Spleen (tissue), 11 donors: ENCODE measurements at regions not wholly inside any gene's neighbourhood (a gene's known extent, or its start where the extent isn't known, plus 50 kb on each side); places are given as distances from the start of the nearest gene placed in this dataset.

Source experiments
- DNase-seq: peaks from one replicate; pipeline ENCODE4 v3.0.0-alpha.2; 2020
- H3K27ac ChIP-seq, 8 donors: fragments of 200-600 bp; sonication (generic) in 7 of 8; 1 replicate in 4 of 8; 2 replicates in 4 of 8; pipeline versions ENCODE4 v1.5.0 to v1.8.0; 2016 to 2021; ENCODE audit warnings: inconsistent platforms in 4 of 8, mild to moderate bottlenecking in 4 of 8, moderate library complexity in 1 of 8
- H3K27me3 ChIP-seq, 7 donors: fragments of 200-600 bp; sonication (generic) in 6 of 7; replicated peaks in 1 of 7; 1 replicate in 4 of 7; 2 replicates in 3 of 7; pipeline versions ENCODE4 v1.5.0 to v1.8.0; 2016 to 2021; ENCODE audit warnings: inconsistent platforms in 3 of 7, mild to moderate bottlenecking in 1 of 7
- H3K36me3 ChIP-seq, 6 donors: fragments of 200-600 bp; sonication (generic) in 5 of 6; 1 replicate in 4 of 6; 2 replicates in 2 of 6; pipeline versions ENCODE4 v1.5.0 to v1.8.0; 2016 to 2021; ENCODE audit warnings: inconsistent platforms in 2 of 6
- H3K4me1 ChIP-seq, 6 donors: fragments of 200-600 bp; sonication (generic) in 5 of 6; 1 replicate in 3 of 6; 2 replicates in 3 of 6; pipeline versions ENCODE4 v1.5.0 to v1.8.0; 2016 to 2021; ENCODE audit warnings: inconsistent platforms in 3 of 6
- H3K4me3 ChIP-seq, 8 donors: fragments of 200-600 bp; sonication (generic) in 7 of 8; 1 replicate in 4 of 8; 2 replicates in 4 of 8; pipeline versions ENCODE4 v1.5.0 to v1.8.0; 2016 to 2021; ENCODE audit warnings: inconsistent platforms in 4 of 8, mild to moderate bottlenecking in 4 of 8, moderate library complexity in 2 of 8
- H3K9me3 ChIP-seq, 8 donors: fragments of 200-600 bp; sonication (generic) in 7 of 8; 1 replicate in 4 of 8; 2 replicates in 4 of 8; pipeline versions ENCODE4 v1.5.0 to v1.8.0; 2016 to 2021; ENCODE audit warnings: inconsistent platforms in 4 of 8
- CTCF ChIP-seq, 11 experiments: fragments of 200-600 bp in 7 of 11; fragments of 450-650 bp in 4 of 11; sonication (generic) in 4 of 11; IDR thresholded peaks in 8 of 11; conservative IDR thresholded peaks in 3 of 11; 1 replicate in 7 of 11; 2 replicates in 4 of 11; pipeline versions ENCODE4 v1.4.0 to v1.8.0; 2016 to 2021; ENCODE audit warnings: antibody characterized with exemption in 11 of 11, inconsistent platforms in 4 of 11, mild to moderate bottlenecking in 1 of 11
- POLR2A ChIP-seq, 3 donors: fragments of 450-650 bp; IDR thresholded peaks; one replicate each; pipeline ENCODE4 v1.5.1; 2017; ENCODE audit warnings: antibody characterized with exemption in 3 of 3, mild to moderate bottlenecking in 1 of 3
- POLR2AphosphoS5 ChIP-seq, 3 donors: sonication (generic); formaldehyde crosslinking; IDR thresholded peaks; one replicate each; pipeline ENCODE4 v1.5.1; 2017; ENCODE audit warnings: antibody characterized with exemption in 3 of 3
- WGBS, 5 donors: extraction: QIAGEN DNeasy Blood & Tissue Kit in 3 of 5; methylation state at CpG; one replicate each; pipeline versions ENCODE4 v1.1.5 to v1.1.7; 2013 to 2018; 5-methylcytosine and 5-hydroxymethylcytosine counted together
- intact Hi-C: fragments of 100-400 bp; cut with DNase I; formaldehyde crosslinking; loops from one replicate; pipeline ENCODE4 v1.15.0; 2023; ENCODE audit warnings: low total_unique reads
- donor health status: healthy with polysubstance abuse.
- donor health status: DM: no; HTN: no; CAD: no; lungs with moderate emphysema.
- donor health status: DM: no; HTN: no; CAD: no.
- donor health status: Bipolar disorder and iron deficiency.
- donor health status: healthy.
- donor health status: DM: no; HTN: no; CAD: no.
- donor health status: DM: yes; HTN: yes; CAD: no.

GRCh38 chr18:30406728-30407127 lies 635.8 kb downstream of the DSC3 start:
- H3K27ac ChIP-seq: no peak overlapping the region
- H3K36me3 ChIP-seq: no peaks in the 10 kb centered on the region
- no peaks in the 10 kb centered on the region for H3K27me3 ChIP-seq
- intact Hi-C loops: no loop called here
- H3K4me3 ChIP-seq: no peak overlapping the region
- no peak for DNase-seq
- WGBS, 5 donors: 66 to 80% (median 72%) methylated on average over 3 of the region's 3 CpGs
- H3K4me1 ChIP-seq: no peaks in the 10 kb centered on the region
- peaks cover 0 to 26% (median 20%) of the 10 kb centered on the region in 8 donors for H3K9me3 ChIP-seq
- TF ChIP-seq CTCF (IDR thresholded peaks at IDR 0.05 in 8 of 11, conservative IDR thresholded peaks at IDR 0.05 in 3 of 11) (no peak), POLR2A (IDR thresholded peaks at IDR 0.05) (no peak), POLR2AphosphoS5 (IDR thresholded peaks at IDR 0.05) (no peak)

- DNase-seq: no peak
- intact Hi-C loops: no loop called here
- WGBS, 5 donors: 71 to 87% (median 79%) methylated on average over 1 of the region's 1 CpG
- no peaks in the 10 kb centered on the region for H3K36me3 ChIP-seq
- H3K27me3 ChIP-seq: no peaks in the 10 kb centered on the region
- no peak overlapping the region for H3K27ac ChIP-seq
- no peaks in the 10 kb centered on the region for H3K4me1 ChIP-seq
- H3K9me3 ChIP-seq: peaks cover 0 to 22% (median 15%) of the 10 kb centered on the region in 8 donors
- no peak overlapping the region for H3K4me3 ChIP-seq
- TF ChIP-seq POLR2AphosphoS5 (IDR thresholded peaks at IDR 0.05): no peak
- TF ChIP-seq CTCF (IDR thresholded peaks at IDR 0.05 in 8 of 11, conservative IDR thresholded peaks at IDR 0.05 in 3 of 11): no peak
- no peak for TF ChIP-seq POLR2A (IDR thresholded peaks at IDR 0.05)
Observed at GRCh38 chr18:30405038-30405437, 637.5 kb downstream of the DSC3 start.

DNA sequence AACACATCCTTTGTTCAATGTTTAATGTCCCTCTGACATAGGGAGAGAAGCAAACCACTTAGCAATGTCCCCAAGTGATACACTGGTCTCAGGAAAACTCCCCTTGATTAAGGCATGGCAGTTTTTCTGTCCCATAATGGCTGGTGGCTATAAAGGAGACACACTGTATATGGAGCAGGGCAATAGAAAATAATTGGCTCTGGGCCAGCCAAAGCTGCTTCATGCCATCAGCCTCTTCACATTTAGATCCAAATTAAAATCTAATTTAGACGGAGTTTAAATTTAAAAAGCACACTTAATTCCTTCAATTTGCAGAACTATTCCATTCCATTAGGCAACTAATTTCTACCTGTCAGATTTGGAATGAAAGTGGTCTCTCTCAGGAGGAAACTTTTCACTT lies 638.1 kb downstream of the DSC3 start:
- Histone ChIP-seq H3K27ac (no peak overlapping the region), H3K4me3 (no peak overlapping the region), H3K36me3 (no peaks in the 10 kb centered on the region), H3K27me3 (no peaks in the 10 kb centered on the region), H3K4me1 (no peaks in the 10 kb centered on the region), H3K9me3 (peaks cover 0 to 20% (median 11%) of the 10 kb centered on the region in 8 donors)
- TF ChIP-seq CTCF (IDR thresholded peaks at IDR 0.05 in 8 of 11, conservative IDR thresholded peaks at IDR 0.05 in 3 of 11) (no peak), POLR2AphosphoS5 (IDR thresholded peaks at IDR 0.05) (no peak), POLR2A (IDR thresholded peaks at IDR 0.05) (no peak)
- 79 to 91% (median 86%) methylated on average over 1 of the region's 1 CpG for WGBS, 5 donors
- intact Hi-C loops: no loop called here
- no peak for DNase-seq

GRCh38 chr18:30403278-30403677 lies 639.3 kb downstream of the DSC3 start:
- Histone ChIP-seq H3K27ac (no peak overlapping the region), H3K4me1 (no peaks in the 10 kb centered on the region), H3K9me3 (peaks cover 0 to 8% (median 2%) of the 10 kb centered on the region in 8 donors), H3K4me3 (no peak overlapping the region), H3K27me3 (no peaks in the 10 kb centered on the region), H3K36me3 (no peaks in the 10 kb centered on the region)
- TF ChIP-seq POLR2A (IDR thresholded peaks at IDR 0.05): no peak
- no peak for DNase-seq
- intact Hi-C loops: no loop called here
- WGBS, 5 donors: 52 to 85% (median 59%) methylated on average over 3 of the region's 3 CpGs

- WGBS, 5 donors: 3 to 19% (median 12%) methylated on average over 2 of the region's 2 CpGs
- Histone ChIP-seq H3K27ac (no peak overlapping the region), H3K4me1 (no peaks in the 10 kb centered on the region), H3K9me3 (peaks cover 0 to 15% (median 0%) of the 10 kb centered on the region in 8 donors), H3K36me3 (no peaks in the 10 kb centered on the region), H3K4me3 (no peak overlapping the region), H3K27me3 (no peaks in the 10 kb centered on the region)
- no peak for DNase-seq
- no peak for TF ChIP-seq POLR2A (IDR thresholded peaks at IDR 0.05)
- no peak for TF ChIP-seq POLR2AphosphoS5 (IDR thresholded peaks at IDR 0.05)
- no peak for TF ChIP-seq CTCF (IDR thresholded peaks at IDR 0.05 in 8 of 11, conservative IDR thresholded peaks at IDR 0.05 in 3 of 11)
- intact Hi-C loops: no loop called here
Observed at GRCh38 chr18:30387401-30387800, 655.1 kb downstream of the DSC3 start.
